ENCODE measurements at regions not wholly inside any gene's neighbourhood (a gene's known extent, or its start where the extent isn't known, plus 50 kb on each side); places are given as distances from the start of the nearest gene placed in this dataset.
"Not testable (repeated sequence)": the region's sequence is repeated elsewhere in the genome, so short reads cannot be mapped to it uniquely, and the experiment has no call there.

GRCh38 chr5:105162557-105162956 is 1600.0 kb upstream of the NUDT12 start:
- TF ChIP-seq CTCF (IDR thresholded peaks at IDR 0.05); EZH2 (IDR thresholded peaks at IDR 0.05; ENCODE audit: borderline replicate concordance, insufficient read depth, low read depth, low read length, poor library complexity, severe bottlenecking): not testable (repeated sequence)
